HepG2 (cell line): ENCODE measurements at regions not wholly inside any gene's neighbourhood (a gene's known extent, or its start where the extent isn't known, plus 50 kb on each side); places are given as distances from the start of the nearest gene placed in this dataset.

ENCODE experiments used
- AFF4 ChIP-seq: sonication (generic); formaldehyde crosslinking; IDR thresholded peaks from 2 replicates; pipeline ENCODE4 v1.4.0; 2020; ENCODE audit warnings: missing genetic modification reagents
- ATF7 ChIP-seq, 2 experiments: fragments of 450-650 bp in 1 of 2; sonication (generic) in 1 of 2; formaldehyde crosslinking in 1 of 2; IDR thresholded peaks; 2 replicates each; pipeline versions ENCODE4 v1.4.0 to v1.6.1; 2016 to 2020; ENCODE audit warnings: antibody characterized with exemption in 1 of 2, mild to moderate bottlenecking in 1 of 2, missing genetic modification reagents in 1 of 2
- CEBPB ChIP-seq: IDR thresholded peaks from 2 replicates; pipeline ENCODE4 v1.6.1; 2011; ENCODE audit warnings: low read depth, low read length, improper control_type of control experiment, borderline replicate concordance
- CEBPG ChIP-seq: IDR thresholded peaks from 2 replicates; pipeline ENCODE4 v1.6.1; 2016
- GATAD2A ChIP-seq: IDR thresholded peaks from 2 replicates; pipeline ENCODE4 v1.6.1; 2016
- IKZF5 ChIP-seq: IDR thresholded peaks from 2 replicates; pipeline ENCODE4 v1.6.1; 2018; ENCODE audit warnings: missing genetic modification reagents, mild to moderate bottlenecking, missing compliant biosample characterization
- MEF2D ChIP-seq: sonication (generic); formaldehyde crosslinking; IDR thresholded peaks from 2 replicates; pipeline ENCODE4 v1.5.1; 2020; ENCODE audit warnings: mild to moderate bottlenecking, missing genetic modification reagents
- PATZ1 ChIP-seq: sonication (generic); formaldehyde crosslinking; IDR thresholded peaks from 2 replicates; pipeline ENCODE4 v1.4.0; 2020; ENCODE audit warnings: missing genetic modification reagents
- RBM22 ChIP-seq: fragments of 200-400 bp; formaldehyde crosslinking; optimal IDR thresholded peaks from 2 replicates; pipeline ENCODE3; 2017; ENCODE audit warnings: mild to moderate bottlenecking, low read length, moderate library complexity
- TCF7 ChIP-seq: sonication (generic); IDR thresholded peaks from 2 replicates; pipeline ENCODE4 v1.6.1; 2016; ENCODE audit warnings: antibody characterized with exemption, low read depth
- ZFP41 ChIP-seq: sonication (generic); formaldehyde crosslinking; IDR thresholded peaks from 2 replicates; pipeline ENCODE4 v1.4.0; 2020; ENCODE audit warnings: mild to moderate bottlenecking, missing genetic modification reagents, borderline replicate concordance
- ZFX ChIP-seq: sonication (generic); formaldehyde crosslinking; IDR thresholded peaks from 2 replicates; pipeline ENCODE4 v1.4.0; 2020; ENCODE audit warnings: mild to moderate bottlenecking, low read depth, missing genetic modification reagents, moderate library complexity
- ZNF20 ChIP-seq: sonication (generic); formaldehyde crosslinking; IDR thresholded peaks from 2 replicates; pipeline ENCODE4 v1.4.0; 2020; ENCODE audit warnings: mild to moderate bottlenecking, moderate library complexity, missing genetic modification reagents
- ZNF256 ChIP-seq: sonication (generic); formaldehyde crosslinking; conservative IDR thresholded peaks from 2 replicates; pipeline ENCODE4 v1.4.0; 2020; ENCODE audit warnings: missing genetic modification reagents
- ZNF33A ChIP-seq: sonication (generic); formaldehyde crosslinking; IDR thresholded peaks from 2 replicates; pipeline ENCODE4 v1.5.1; 2020; ENCODE audit warnings: missing genetic modification reagents, mild to moderate bottlenecking, moderate library complexity, borderline replicate concordance
- ZNF44 ChIP-seq: sonication (generic); formaldehyde crosslinking; IDR thresholded peaks from 2 replicates; pipeline ENCODE4 v1.5.1; 2020; ENCODE audit warnings: mild to moderate bottlenecking, missing genetic modification reagents
- ZNF563 ChIP-seq: sonication (generic); formaldehyde crosslinking; IDR thresholded peaks from 2 replicates; pipeline ENCODE4 v1.8.0; 2022; ENCODE audit warnings: mild to moderate bottlenecking, moderate library complexity, missing genetic modification reagents
- ZNF564 ChIP-seq: sonication (generic); formaldehyde crosslinking; IDR thresholded peaks from 2 replicates; pipeline ENCODE4 v1.8.1; 2023; ENCODE audit warnings: mild to moderate bottlenecking, missing genetic modification reagents
- ZNF574 ChIP-seq: sonication (generic); formaldehyde crosslinking; IDR thresholded peaks from 2 replicates; pipeline ENCODE4 v1.4.0; 2020; ENCODE audit warnings: missing genetic modification reagents
- ZNF652 ChIP-seq: IDR thresholded peaks from 2 replicates; pipeline ENCODE4 v1.6.1; 2016; ENCODE audit warnings: low read depth, borderline replicate concordance

GRCh38 chr15:53830707-53831386 lies 71.4 kb upstream of the WDR72 start (continued):
- TF ChIP-seq ZNF20 (CRISPR knock-in tag) (no peak), TCF7 (peak; percentile 61), CEBPB (peak; percentile 72; the same call in 1 of the 2 replicates), ZNF574 (CRISPR knock-in tag) (0 out of 2 replicates have a peak, but pooled peaks have one; percentile 51), ZFP41 (CRISPR knock-in tag) (no peak), IKZF5 (CRISPR knock-in tag) (peak; percentile 73), PATZ1 (peak; percentile 51), ATF7 (IDR thresholded peaks at IDR 0.05) (no peak), ATF7 (CRISPR knock-in tag; IDR thresholded peaks at IDR 0.05) (0 out of 2 replicates have a peak, but pooled peaks have one; percentile 21), ZNF564 (CRISPR knock-in tag) (peak; percentile 47; the same call in 1 of the 2 replicates), GATAD2A (CRISPR knock-in tag) (peak; percentile 89), RBM22 (peak; percentile 74), ZNF44 (CRISPR knock-in tag) (0 out of 2 replicates have a peak, but pooled peaks have one; percentile 59), ZNF652 (CRISPR knock-in tag) (peak; percentile 13; the same call in 1 of the 2 replicates), ZNF563 (peak; percentile 87; the same call in 1 of the 2 replicates), ZFX (CRISPR knock-in tag) (0 out of 2 replicates have a peak, but pooled peaks have one; percentile 15), CEBPG (CRISPR knock-in tag) (peak; percentile 86), ZNF256 (CRISPR knock-in tag) (0 out of 2 replicates have a peak, but pooled peaks have one; percentile 29), AFF4 (CRISPR knock-in tag) (0 out of 2 replicates have a peak, but pooled peaks have one; percentile 32), MEF2D (CRISPR knock-in tag) (peak; percentile 75; the same call in 1 of the 2 replicates), ZNF33A (CRISPR knock-in tag) (peak; percentile 72; the same call in 1 of the 2 replicates)
